ENCODE measurements at regions not wholly inside any gene's neighbourhood (a gene's known extent, or its start where the extent isn't known, plus 50 kb on each side); places are given as distances from the start of the nearest gene placed in this dataset.
"Not testable (repeated sequence)": the region's sequence is repeated elsewhere in the genome, so short reads cannot be mapped to it uniquely, and the experiment has no call there.

GRCh38 chr11:112661146-112661545, 300.1 kb upstream of the NCAM1 start:
- Histone ChIP-seq H3K27ac (ENCODE audit: low read depth, low read length) (no peak overlapping the region), H3K9ac (ENCODE audit: low read depth, low read length) (no peak overlapping the region), H3K27me3 (ENCODE audit: control insufficient read depth, insufficient read depth, low read length) (no peaks in the 10 kb centered on the region), H3K4me1 (ENCODE audit: control insufficient read depth, insufficient read depth, low read length) (no peaks in the 10 kb centered on the region), H3K36me3 (ENCODE audit: control insufficient read depth, insufficient read depth, low read length) (no peaks in the 10 kb centered on the region), H3K4me3 (ENCODE audit: low read depth, low read length) (no peak overlapping the region), H3K9me3 (ENCODE audit: control insufficient read depth, insufficient read depth, low read length) (no peaks in the 10 kb centered on the region)

DNA sequence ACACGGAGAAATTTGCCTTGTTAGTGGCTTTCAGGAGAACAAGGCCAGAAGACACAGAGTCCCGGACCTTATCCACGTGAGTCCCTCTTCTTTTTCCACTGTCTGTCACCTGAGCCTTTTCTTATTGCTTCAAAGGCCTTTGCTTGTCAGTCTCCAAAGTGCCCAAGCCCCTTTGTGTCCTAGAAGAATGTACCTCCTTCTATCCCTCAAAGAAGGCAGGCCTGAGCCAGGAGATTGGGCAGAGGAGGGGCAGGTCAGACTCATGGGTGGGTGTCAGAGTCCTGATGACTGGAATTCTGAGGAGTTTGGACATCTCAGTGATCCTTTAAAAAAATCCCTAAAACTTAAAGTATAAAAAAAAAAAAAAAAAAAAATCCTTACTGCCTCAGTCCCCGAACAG, 299.6 kb upstream of the NCAM1 start:
- Histone ChIP-seq H3K27ac (ENCODE audit: low read depth, low read length) (no peak overlapping the region), H3K4me1 (ENCODE audit: control insufficient read depth, insufficient read depth, low read length) (no peaks in the 10 kb centered on the region), H3K9ac (ENCODE audit: low read depth, low read length) (no peak overlapping the region), H3K36me3 (ENCODE audit: control insufficient read depth, insufficient read depth, low read length) (no peaks in the 10 kb centered on the region), H3K4me3 (ENCODE audit: low read depth, low read length) (no peak overlapping the region), H3K9me3 (ENCODE audit: control insufficient read depth, insufficient read depth, low read length) (no peaks in the 10 kb centered on the region), H3K27me3 (ENCODE audit: control insufficient read depth, insufficient read depth, low read length) (no peaks in the 10 kb centered on the region)

GRCh38 chr11:112662554-112662953, 298.7 kb upstream of the NCAM1 start:
- no peak overlapping the region for H3K4me3 ChIP-seq (ENCODE audit: low read depth, low read length)
- no peak overlapping the region for H3K9ac ChIP-seq (ENCODE audit: low read depth, low read length)
- no peaks in the 10 kb centered on the region for H3K27me3 ChIP-seq (ENCODE audit: control insufficient read depth, insufficient read depth, low read length)
- H3K9me3 ChIP-seq (ENCODE audit: control insufficient read depth, insufficient read depth, low read length), result no peaks in the 10 kb centered on the region
- no peaks in the 10 kb centered on the region for H3K4me1 ChIP-seq (ENCODE audit: control insufficient read depth, insufficient read depth, low read length)
- H3K27ac ChIP-seq (ENCODE audit: low read depth, low read length), result no peak overlapping the region
- no peaks in the 10 kb centered on the region for H3K36me3 ChIP-seq (ENCODE audit: control insufficient read depth, insufficient read depth, low read length)

DNA sequence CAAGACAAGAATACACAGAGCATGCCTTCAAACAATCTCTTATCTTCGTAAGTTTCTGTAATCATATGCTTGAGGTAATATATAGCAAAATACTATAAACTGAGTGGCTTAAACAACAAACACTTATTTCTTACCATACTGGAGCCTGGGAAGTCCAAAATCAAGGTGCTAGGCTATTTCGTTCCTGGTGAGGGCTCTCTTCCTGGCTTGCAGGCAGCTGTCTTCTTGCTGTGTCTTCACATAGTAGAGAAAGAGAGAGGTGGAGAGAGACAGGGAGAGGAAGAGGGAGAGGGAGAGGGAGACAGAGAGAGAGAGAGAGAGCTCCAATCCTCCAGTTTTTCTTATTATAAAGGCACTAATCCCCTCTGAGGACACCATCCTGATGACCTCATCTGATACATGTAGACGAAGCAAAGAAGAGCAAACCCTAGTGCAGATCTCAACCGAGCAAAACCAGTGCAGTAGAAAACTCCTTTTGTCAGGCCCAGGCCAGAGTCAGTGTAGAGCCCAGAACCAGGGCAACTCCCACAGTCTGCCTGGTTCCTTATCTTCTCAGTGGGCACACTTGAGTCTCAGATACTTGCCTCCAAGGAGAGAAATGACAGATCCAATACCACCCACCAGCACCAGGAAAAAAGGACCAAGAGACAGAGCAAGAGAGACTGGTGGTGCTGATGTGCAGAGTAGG, 297.1 kb upstream of the NCAM1 start:
- Histone ChIP-seq H3K27me3 (ENCODE audit: control insufficient read depth, insufficient read depth, low read length) (no peaks in the 10 kb centered on the region), H3K36me3 (ENCODE audit: control insufficient read depth, insufficient read depth, low read length) (no peaks in the 10 kb centered on the region), H3K9me3 (ENCODE audit: control insufficient read depth, insufficient read depth, low read length) (no peaks in the 10 kb centered on the region), H3K4me3 (ENCODE audit: low read depth, low read length) (no peak overlapping the region), H3K4me1 (ENCODE audit: control insufficient read depth, insufficient read depth, low read length) (no peaks in the 10 kb centered on the region), H3K9ac (ENCODE audit: low read depth, low read length) (no peak overlapping the region), H3K27ac (ENCODE audit: low read depth, low read length) (no peak overlapping the region)

DNA sequence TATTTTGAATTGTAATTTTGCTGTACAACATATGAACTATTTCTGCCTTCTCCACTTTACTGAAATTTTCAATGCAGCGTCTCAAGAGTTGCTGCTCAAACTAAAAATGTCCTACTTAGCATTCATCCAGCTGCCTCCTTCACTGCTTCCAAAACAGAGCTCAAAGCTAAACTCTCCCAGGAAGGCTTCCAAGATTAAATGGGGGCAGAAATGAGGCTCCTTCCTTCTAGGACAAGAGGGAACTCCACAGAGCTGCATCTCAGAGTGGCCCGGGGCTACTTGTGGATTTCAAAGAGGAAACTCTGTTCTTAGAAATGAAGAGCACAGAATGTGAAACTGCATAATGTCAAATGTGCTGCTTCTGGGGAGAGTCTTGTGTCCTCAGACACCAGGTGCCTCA, 295.9 kb upstream of the NCAM1 start:
- no peak overlapping the region for H3K27ac ChIP-seq (ENCODE audit: low read depth, low read length)
- no peaks in the 10 kb centered on the region for H3K4me1 ChIP-seq (ENCODE audit: control insufficient read depth, insufficient read depth, low read length)
- H3K9me3 ChIP-seq (ENCODE audit: control insufficient read depth, insufficient read depth, low read length), result no peaks in the 10 kb centered on the region

GRCh38 chr11:112666253-112666652, 295.0 kb upstream of the NCAM1 start:
- H3K27me3 ChIP-seq (ENCODE audit: control insufficient read depth, insufficient read depth, low read length), result no peaks in the 10 kb centered on the region

More for the DNA sequence above, 295.9 kb upstream of the NCAM1 start:
- Histone ChIP-seq H3K4me3 (ENCODE audit: low read depth, low read length) (no peak overlapping the region), H3K36me3 (ENCODE audit: control insufficient read depth, insufficient read depth, low read length) (no peaks in the 10 kb centered on the region), H3K9ac (ENCODE audit: low read depth, low read length) (no peak overlapping the region), H3K27me3 (ENCODE audit: control insufficient read depth, insufficient read depth, low read length) (no peaks in the 10 kb centered on the region)

DNA sequence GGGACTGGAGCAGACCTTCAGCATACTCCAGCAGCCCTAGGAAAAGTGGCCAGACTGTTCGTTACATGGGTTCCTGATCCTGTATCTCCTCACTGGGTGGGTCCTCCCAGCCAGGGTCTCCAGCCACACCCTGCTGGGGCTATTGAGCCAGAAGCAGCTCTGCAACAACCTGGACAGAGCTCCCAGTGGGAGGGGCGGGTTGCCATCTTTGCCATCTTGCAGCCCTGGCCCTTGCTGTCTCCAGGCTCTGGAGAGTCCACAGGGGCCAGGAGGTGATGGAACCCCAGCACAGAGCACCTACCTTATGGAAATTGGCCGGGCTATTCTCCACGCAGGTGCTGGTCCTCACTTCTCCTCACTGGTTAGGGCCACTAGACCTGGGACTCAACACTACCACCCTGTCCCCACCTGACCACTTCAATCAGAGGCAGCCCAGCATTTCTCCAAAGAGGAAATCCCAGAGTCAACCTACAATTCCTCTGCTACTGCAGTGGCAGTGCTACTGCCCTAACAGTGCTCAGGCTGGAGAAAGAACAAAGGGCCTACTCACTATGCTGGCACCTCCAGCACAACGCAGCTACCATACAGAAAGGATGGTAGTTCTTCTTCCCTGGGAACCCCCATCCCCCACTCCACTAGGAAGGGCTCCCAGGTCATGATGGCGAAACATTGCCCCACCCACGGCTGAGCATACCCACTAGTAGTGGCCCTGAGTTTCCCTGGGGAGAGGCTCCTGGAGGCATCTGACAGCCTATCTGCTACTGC, 290.2 kb upstream of the NCAM1 start:
- H3K36me3 ChIP-seq (ENCODE audit: control insufficient read depth, insufficient read depth, low read length), result no peaks in the 10 kb centered on the region
- no peak overlapping the region for H3K27ac ChIP-seq (ENCODE audit: low read depth, low read length)
- H3K4me1 ChIP-seq (ENCODE audit: control insufficient read depth, insufficient read depth, low read length), result no peaks in the 10 kb centered on the region
- no peaks in the 10 kb centered on the region for H3K27me3 ChIP-seq (ENCODE audit: control insufficient read depth, insufficient read depth, low read length)
- H3K4me3 ChIP-seq (ENCODE audit: low read depth, low read length), result no peak overlapping the region
- H3K9me3 ChIP-seq (ENCODE audit: control insufficient read depth, insufficient read depth, low read length), result peaks cover 10% of the 10 kb centered on the region
- H3K9ac ChIP-seq (ENCODE audit: low read depth, low read length), result no peak overlapping the region

More at GRCh38 chr11:112666253-112666652, 295.0 kb upstream of the NCAM1 start:
- Histone ChIP-seq H3K27ac (ENCODE audit: low read depth, low read length) (no peak overlapping the region), H3K9me3 (ENCODE audit: control insufficient read depth, insufficient read depth, low read length) (no peaks in the 10 kb centered on the region), H3K4me3 (ENCODE audit: low read depth, low read length) (no peak overlapping the region), H3K9ac (ENCODE audit: low read depth, low read length) (no peak overlapping the region), H3K36me3 (ENCODE audit: control insufficient read depth, insufficient read depth, low read length) (no peaks in the 10 kb centered on the region), H3K4me1 (ENCODE audit: control insufficient read depth, insufficient read depth, low read length) (no peaks in the 10 kb centered on the region)

GRCh38 chr11:112673401-112673800, 287.8 kb upstream of the NCAM1 start:
- H3K27me3 ChIP-seq (ENCODE audit: control insufficient read depth, insufficient read depth, low read length); H3K27ac ChIP-seq (ENCODE audit: low read depth, low read length); H3K4me3 ChIP-seq (ENCODE audit: low read depth, low read length); H3K4me1 ChIP-seq (ENCODE audit: control insufficient read depth, insufficient read depth, low read length); H3K36me3 ChIP-seq (ENCODE audit: control insufficient read depth, insufficient read depth, low read length); H3K9ac ChIP-seq (ENCODE audit: low read depth, low read length); H3K9me3 ChIP-seq (ENCODE audit: control insufficient read depth, insufficient read depth, low read length): not testable (repeated sequence)

DNA sequence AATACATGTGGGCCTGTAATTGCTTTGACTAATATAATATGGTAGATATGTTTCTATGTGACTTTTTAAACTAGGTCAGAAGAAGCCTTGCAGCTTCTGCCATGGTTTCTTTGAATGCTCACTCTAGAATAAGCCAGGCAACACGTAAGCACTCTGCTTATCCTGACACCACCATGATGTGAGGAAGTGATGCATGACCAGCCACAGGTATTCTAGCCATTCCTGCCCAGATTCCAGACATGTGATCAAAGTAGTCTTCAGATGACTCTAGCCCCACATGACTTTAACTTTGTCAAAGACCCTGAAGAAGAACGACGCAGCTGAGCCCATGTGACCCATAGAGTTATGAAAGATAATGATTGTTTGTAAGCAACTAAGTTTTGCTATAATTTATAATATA, 276.1 kb upstream of the NCAM1 start:
- Histone ChIP-seq H3K9ac (ENCODE audit: low read depth, low read length) (no peak overlapping the region), H3K27ac (ENCODE audit: low read depth, low read length) (no peak overlapping the region), H3K4me3 (ENCODE audit: low read depth, low read length) (no peak overlapping the region), H3K9me3 (ENCODE audit: control insufficient read depth, insufficient read depth, low read length) (peaks cover 10% of the 10 kb centered on the region), H3K36me3 (ENCODE audit: control insufficient read depth, insufficient read depth, low read length) (no peaks in the 10 kb centered on the region), H3K27me3 (ENCODE audit: control insufficient read depth, insufficient read depth, low read length) (no peaks in the 10 kb centered on the region), H3K4me1 (ENCODE audit: control insufficient read depth, insufficient read depth, low read length) (no peaks in the 10 kb centered on the region)

- Histone ChIP-seq H3K4me3 (ENCODE audit: low read depth, low read length) (no peak overlapping the region), H3K36me3 (ENCODE audit: control insufficient read depth, insufficient read depth, low read length) (no peaks in the 10 kb centered on the region), H3K4me1 (ENCODE audit: control insufficient read depth, insufficient read depth, low read length) (no peaks in the 10 kb centered on the region), H3K9me3 (ENCODE audit: control insufficient read depth, insufficient read depth, low read length) (peaks cover 4% of the 10 kb centered on the region), H3K9ac (ENCODE audit: low read depth, low read length) (no peak overlapping the region), H3K27ac (ENCODE audit: low read depth, low read length) (no peak overlapping the region), H3K27me3 (ENCODE audit: control insufficient read depth, insufficient read depth, low read length) (no peaks in the 10 kb centered on the region)
Measured at GRCh38 chr11:112689851-112690250, 271.4 kb upstream of the NCAM1 start.

DNA sequence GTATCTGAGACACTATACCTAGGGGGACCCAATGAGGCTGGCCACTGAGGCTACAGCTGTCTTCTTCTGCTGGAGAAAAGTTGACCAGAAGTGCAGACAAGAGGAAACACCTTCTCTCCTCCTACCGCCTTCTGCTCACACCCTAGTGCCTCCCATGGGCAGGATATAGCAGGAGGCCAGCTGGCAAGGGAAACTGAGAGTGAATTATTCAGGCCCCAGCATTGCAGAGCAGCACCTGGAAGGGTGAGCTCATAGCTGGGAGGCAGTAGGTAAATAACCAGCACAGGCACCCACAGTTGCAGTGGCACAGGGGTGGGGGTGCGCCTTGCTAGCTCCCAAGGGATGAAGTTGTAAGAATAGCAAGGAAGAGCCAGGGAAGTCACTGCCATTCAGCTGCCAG, 267.4 kb upstream of the NCAM1 start:
- Histone ChIP-seq H3K27ac (ENCODE audit: low read depth, low read length) (no peak overlapping the region), H3K9ac (ENCODE audit: low read depth, low read length) (no peak overlapping the region), H3K4me3 (ENCODE audit: low read depth, low read length) (no peak overlapping the region), H3K36me3 (ENCODE audit: control insufficient read depth, insufficient read depth, low read length) (no peaks in the 10 kb centered on the region), H3K9me3 (ENCODE audit: control insufficient read depth, insufficient read depth, low read length) (no peaks in the 10 kb centered on the region), H3K4me1 (ENCODE audit: control insufficient read depth, insufficient read depth, low read length) (no peaks in the 10 kb centered on the region), H3K27me3 (ENCODE audit: control insufficient read depth, insufficient read depth, low read length) (no peaks in the 10 kb centered on the region)
